SJSA1 (cell line): ENCODE measurements at regions not wholly inside any gene's neighbourhood (a gene's known extent, or its start where the extent isn't known, plus 50 kb on each side); places are given as distances from the start of the nearest gene placed in this dataset.

Experiments used
- DNase-seq, 2 experiments: peaks; one replicate each; pipeline ENCODE4 v3.0.0-alpha.2; 2015 to 2020; ENCODE audit warnings: low spot score in 2 of 2, low read depth in 1 of 2
- H3K27ac ChIP-seq: fragments of 250-450 bp; sonication (Bioruptor Pico); 2 replicates; pipeline ENCODE4 v1.5.1; 2020; ENCODE audit warnings: mild to moderate bottlenecking, moderate library complexity
- H3K27me3 ChIP-seq: fragments of 250-450 bp; sonication (Bioruptor Pico); replicated peaks from 2 replicates; pipeline ENCODE4 v1.5.1; 2020; ENCODE audit warnings: mild to moderate bottlenecking, moderate library complexity
- H3K36me3 ChIP-seq: fragments of 250-450 bp; sonication (Bioruptor Pico); 2 replicates; pipeline ENCODE4 v1.5.1; 2020; ENCODE audit warnings: mild to moderate bottlenecking
- H3K4me1 ChIP-seq: fragments of 250-450 bp; sonication (Bioruptor Pico); replicated peaks from 2 replicates; pipeline ENCODE4 v1.6.1; 2021; ENCODE audit warnings: mild to moderate bottlenecking
- H3K4me3 ChIP-seq: fragments of 250-450 bp; sonication (Bioruptor Pico); 2 replicates; pipeline ENCODE4 v1.5.1; 2020; ENCODE audit warnings: mild to moderate bottlenecking
- H3K9me3 ChIP-seq: fragments of 250-450 bp; sonication (Bioruptor Pico); replicated peaks from 2 replicates; pipeline ENCODE4 v1.5.1; 2020; ENCODE audit warnings: mild to moderate bottlenecking

- no peaks in the 10 kb centered on the region for H3K36me3 ChIP-seq
Observed at GRCh38 chr12:107415834-107416233, 269.8 kb upstream of the PWP1 start.

GRCh38 chr12:107417004-107417403 is 268.6 kb upstream of the PWP1 start:
- H3K4me3 ChIP-seq: no peak overlapping the region
- H3K4me1 ChIP-seq: peaks cover 22% of the 10 kb centered on the region
- no peaks in the 10 kb centered on the region for H3K27me3 ChIP-seq

More at GRCh38 chr12:107415834-107416233, 269.8 kb upstream of the PWP1 start:
- Histone ChIP-seq H3K4me1 (peaks cover 33% of the 10 kb centered on the region), H3K4me3 (no peak overlapping the region), H3K27ac (no peak overlapping the region), H3K9me3 (no peaks in the 10 kb centered on the region), H3K27me3 (no peaks in the 10 kb centered on the region)
- DNase-seq: peak in 1 of 2 experiments; percentile 5

GRCh38 chr12:107418981-107419380 is 266.6 kb upstream of the PWP1 start:
- Histone ChIP-seq H3K27me3 (no peaks in the 10 kb centered on the region), H3K4me1 (peaks cover 13% of the 10 kb centered on the region), H3K27ac (no peak overlapping the region), H3K36me3 (no peaks in the 10 kb centered on the region), H3K4me3 (no peak overlapping the region), H3K9me3 (no peaks in the 10 kb centered on the region)
- no peak for DNase-seq

More at GRCh38 chr12:107417004-107417403, 268.6 kb upstream of the PWP1 start:
- DNase-seq: no peak
- no peaks in the 10 kb centered on the region for H3K9me3 ChIP-seq
- H3K36me3 ChIP-seq: no peaks in the 10 kb centered on the region
- H3K27ac ChIP-seq: no peak overlapping the region

GRCh38 chr12:107423531-107423930 is 262.1 kb upstream of the PWP1 start:
- Histone ChIP-seq H3K27me3 (no peaks in the 10 kb centered on the region), H3K27ac (no peak overlapping the region), H3K4me1 (no peaks in the 10 kb centered on the region), H3K36me3 (no peaks in the 10 kb centered on the region), H3K4me3 (no peak overlapping the region), H3K9me3 (no peaks in the 10 kb centered on the region)
- no peak for DNase-seq

- Histone ChIP-seq H3K27me3 (no peaks in the 10 kb centered on the region), H3K27ac (no peak overlapping the region), H3K9me3 (no peaks in the 10 kb centered on the region), H3K36me3 (no peaks in the 10 kb centered on the region), H3K4me3 (no peak overlapping the region), H3K4me1 (no peaks in the 10 kb centered on the region)
- DNase-seq: no peak
Observed at GRCh38 chr12:107429006-107429705, 256.4 kb upstream of the PWP1 start.

GRCh38 chr12:107431942-107432341 is 253.7 kb upstream of the PWP1 start:
- no peak for DNase-seq
- Histone ChIP-seq H3K36me3 (no peaks in the 10 kb centered on the region), H3K4me1 (no peaks in the 10 kb centered on the region), H3K27ac (no peak overlapping the region), H3K4me3 (no peak overlapping the region), H3K9me3 (no peaks in the 10 kb centered on the region), H3K27me3 (no peaks in the 10 kb centered on the region)

- Histone ChIP-seq H3K36me3 (no peaks in the 10 kb centered on the region), H3K4me1 (no peaks in the 10 kb centered on the region), H3K9me3 (no peaks in the 10 kb centered on the region), H3K27ac (no peak overlapping the region), H3K4me3 (no peak overlapping the region), H3K27me3 (no peaks in the 10 kb centered on the region)
- peak in 1 of 2 experiments; percentile 12 for DNase-seq
Observed at GRCh38 chr12:107435072-107435471, 250.5 kb upstream of the PWP1 start.

GRCh38 chr12:107435520-107435919 is 250.1 kb upstream of the PWP1 start:
- DNase-seq: no peak
- Histone ChIP-seq H3K27me3 (no peaks in the 10 kb centered on the region), H3K27ac (no peak overlapping the region), H3K4me1 (no peaks in the 10 kb centered on the region), H3K9me3 (no peaks in the 10 kb centered on the region), H3K36me3 (no peaks in the 10 kb centered on the region), H3K4me3 (no peak overlapping the region)

GRCh38 chr12:107436376-107436775 is 249.2 kb upstream of the PWP1 start:
- no peak overlapping the region for H3K27ac ChIP-seq
- no peak overlapping the region for H3K4me3 ChIP-seq
- no peaks in the 10 kb centered on the region for H3K27me3 ChIP-seq
- H3K4me1 ChIP-seq: no peaks in the 10 kb centered on the region
- no peaks in the 10 kb centered on the region for H3K36me3 ChIP-seq
- H3K9me3 ChIP-seq: no peaks in the 10 kb centered on the region
- DNase-seq: peak in 1 of 2 experiments; percentile 15

- Histone ChIP-seq H3K27ac (no peak overlapping the region), H3K4me1 (peaks cover 2% of the 10 kb centered on the region), H3K4me3 (no peak overlapping the region), H3K36me3 (no peaks in the 10 kb centered on the region), H3K9me3 (no peaks in the 10 kb centered on the region), H3K27me3 (no peaks in the 10 kb centered on the region)
- DNase-seq: no peak
Observed at GRCh38 chr12:107436836-107437235, 248.8 kb upstream of the PWP1 start.

- Histone ChIP-seq H3K36me3 (no peaks in the 10 kb centered on the region), H3K4me3 (no peak overlapping the region), H3K9me3 (no peaks in the 10 kb centered on the region), H3K27ac (no peak overlapping the region), H3K4me1 (peaks cover 12% of the 10 kb centered on the region), H3K27me3 (no peaks in the 10 kb centered on the region)
- peak; percentile 18 to 60 for DNase-seq
Observed at GRCh38 chr12:107437954-107438353, 247.6 kb upstream of the PWP1 start.

- no peaks in the 10 kb centered on the region for H3K27me3 ChIP-seq
- no peak overlapping the region for H3K4me3 ChIP-seq
- no peaks in the 10 kb centered on the region for H3K9me3 ChIP-seq
- H3K4me1 ChIP-seq: peaks cover 12% of the 10 kb centered on the region
- H3K27ac ChIP-seq: no peak overlapping the region
- DNase-seq: peak; percentile 29 to 66
- H3K36me3 ChIP-seq: no peaks in the 10 kb centered on the region
Observed at GRCh38 chr12:107439026-107439738, 246.4 kb upstream of the PWP1 start.

- no peak overlapping the region for H3K4me3 ChIP-seq
- no peaks in the 10 kb centered on the region for H3K27me3 ChIP-seq
- H3K4me1 ChIP-seq: peaks cover 12% of the 10 kb centered on the region
- H3K36me3 ChIP-seq: no peaks in the 10 kb centered on the region
- no peak overlapping the region for H3K27ac ChIP-seq
- DNase-seq: peak; percentile 34 to 57
- H3K9me3 ChIP-seq: no peaks in the 10 kb centered on the region
Observed at GRCh38 chr12:107440606-107441005, 245.0 kb upstream of the PWP1 start.

GRCh38 chr12:107441665-107442300 is 243.8 kb upstream of the PWP1 start:
- Histone ChIP-seq H3K36me3 (no peaks in the 10 kb centered on the region), H3K27ac (peak overlapping the region; percentile 21), H3K4me3 (peak overlapping the region; percentile 14), H3K9me3 (no peaks in the 10 kb centered on the region), H3K27me3 (no peaks in the 10 kb centered on the region), H3K4me1 (peaks cover 12% of the 10 kb centered on the region)
- peak; percentile 87 to 95 for DNase-seq
